ENCODE measurements at regions not wholly inside any gene's neighbourhood (a gene's known extent, or its start where the extent isn't known, plus 50 kb on each side); places are given as distances from the start of the nearest gene placed in this dataset.
A peak's percentile ranks its signal among the peaks of the same experiment; 100 is the strongest.

- Histone ChIP-seq H3K27me3 (no peaks in the 10 kb centered on the region), H3K27ac (no peak overlapping the region), H3K4me3 (no peak overlapping the region), H3K4me1 (peaks cover 0 to 15% (median under 1%) of the 10 kb centered on the region in 4 donors), H3K9me3 (no peaks in the 10 kb centered on the region), H3K36me3 (no peaks in the 10 kb centered on the region)
- in situ Hi-C loops (cut with MboI; ENCODE audit: low pct_ligation_motif_present in 1 of 4, low pct_unique_long_range_greater_than_20kb in 1 of 4, low sequenced_read_pairs in 3 of 4): no loop called here
- peak in 3 of 5 experiments; percentile 24 to 31 (median 25) for TF ChIP-seq CTCF (IDR thresholded peaks at IDR 0.05)
- TF ChIP-seq POLR2AphosphoS5 (IDR thresholded peaks at IDR 0.05): no peak
- WGBS, 2 donors (ENCODE audit: low coverage in 1 of 2): 49 to 73% methylated on average over 2 of the region's 2 CpGs
- intact Hi-C loops (cut with DNase I; ENCODE audit: low total_unique reads): no loop called here
- no peak for DNase-seq
Measured at GRCh38 chr3:86180696-86181095, 810.3 kb downstream of the VGLL3 start.

GRCh38 chr3:86178095-86178494 lies 812.9 kb downstream of the VGLL3 start:
- H3K27me3 ChIP-seq: no peaks in the 10 kb centered on the region
- in situ Hi-C loops (cut with MboI; ENCODE audit: low pct_ligation_motif_present in 1 of 4, low pct_unique_long_range_greater_than_20kb in 1 of 4, low sequenced_read_pairs in 3 of 4): no loop called here
- no peak overlapping the region for H3K27ac ChIP-seq
- H3K36me3 ChIP-seq: no peaks in the 10 kb centered on the region
- intact Hi-C loops (cut with DNase I; ENCODE audit: low total_unique reads): no loop called here
- 88 to 98% methylated on average over 6 of the region's 6 CpGs for WGBS, 2 donors (ENCODE audit: low coverage in 1 of 2)
- no peak for DNase-seq
- no peak for TF ChIP-seq CTCF (IDR thresholded peaks at IDR 0.05)
- no peak for TF ChIP-seq POLR2A (IDR thresholded peaks at IDR 0.05)
- no peak for TF ChIP-seq EP300 (IDR thresholded peaks at IDR 0.05; ENCODE audit: low read depth)
- TF ChIP-seq POLR2AphosphoS5 (IDR thresholded peaks at IDR 0.05): no peak
- H3K9me3 ChIP-seq: no peaks in the 10 kb centered on the region
- H3K4me1 ChIP-seq: peaks cover 8 to 27% (median 9%) of the 10 kb centered on the region in 4 donors
- no peak overlapping the region for H3K4me3 ChIP-seq

GRCh38 chr3:86176445-86176784 lies 814.5 kb downstream of the VGLL3 start:
- DNase-seq: no peak
- no peaks in the 10 kb centered on the region for H3K27me3 ChIP-seq
- in situ Hi-C loops (cut with MboI; ENCODE audit: low pct_ligation_motif_present in 1 of 4, low pct_unique_long_range_greater_than_20kb in 1 of 4, low sequenced_read_pairs in 3 of 4) (no loop called here), intact Hi-C loops (cut with DNase I; ENCODE audit: low total_unique reads) (no loop called here)
- H3K27ac ChIP-seq: no peak overlapping the region
- no peak for TF ChIP-seq POLR2AphosphoS5 (IDR thresholded peaks at IDR 0.05)
- TF ChIP-seq POLR2A (IDR thresholded peaks at IDR 0.05): no peak
- no peak for TF ChIP-seq EP300 (IDR thresholded peaks at IDR 0.05; ENCODE audit: low read depth)
- TF ChIP-seq CTCF (IDR thresholded peaks at IDR 0.05): no peak
- no peak overlapping the region for H3K4me3 ChIP-seq
- H3K4me1 ChIP-seq: peaks cover 8 to 16% (median 9%) of the 10 kb centered on the region in 4 donors
- H3K9me3 ChIP-seq: no peaks in the 10 kb centered on the region
- WGBS, 2 donors (ENCODE audit: low coverage in 1 of 2): 89% methylated on average over 3 of the region's 3 CpGs
- H3K36me3 ChIP-seq: no peaks in the 10 kb centered on the region

- H3K27me3 ChIP-seq: no peaks in the 10 kb centered on the region
- H3K4me1 ChIP-seq: peaks cover 8 to 16% (median 9%) of the 10 kb centered on the region in 4 donors
- intact Hi-C loops (cut with DNase I; ENCODE audit: low total_unique reads): no loop called here
- WGBS, 2 donors (ENCODE audit: low coverage in 1 of 2): 49 to 58% methylated on average over 7 of the region's 7 CpGs
- no peaks in the 10 kb centered on the region for H3K9me3 ChIP-seq
- H3K27ac ChIP-seq: no peak overlapping the region
- TF ChIP-seq EP300 (IDR thresholded peaks at IDR 0.05; ENCODE audit: low read depth) (no peak), CTCF (IDR thresholded peaks at IDR 0.05) (no peak), POLR2AphosphoS5 (IDR thresholded peaks at IDR 0.05) (no peak), POLR2A (IDR thresholded peaks at IDR 0.05) (no peak)
- no peak overlapping the region for H3K4me3 ChIP-seq
- no peak for DNase-seq
- in situ Hi-C loops (cut with MboI; ENCODE audit: low pct_ligation_motif_present in 1 of 4, low pct_unique_long_range_greater_than_20kb in 1 of 4, low sequenced_read_pairs in 3 of 4): no loop called here
- H3K36me3 ChIP-seq: no peaks in the 10 kb centered on the region
Measured at GRCh38 chr3:86175593-86176444, 815.1 kb downstream of the VGLL3 start.

All from transverse colon (tissue), 4 donors.